ENCODE measurements at regions not wholly inside any gene's neighbourhood (a gene's known extent, or its start where the extent isn't known, plus 50 kb on each side); places are given as distances from the start of the nearest gene placed in this dataset.
A peak's percentile ranks its signal among the peaks of the same experiment; 100 is the strongest.

DNA sequence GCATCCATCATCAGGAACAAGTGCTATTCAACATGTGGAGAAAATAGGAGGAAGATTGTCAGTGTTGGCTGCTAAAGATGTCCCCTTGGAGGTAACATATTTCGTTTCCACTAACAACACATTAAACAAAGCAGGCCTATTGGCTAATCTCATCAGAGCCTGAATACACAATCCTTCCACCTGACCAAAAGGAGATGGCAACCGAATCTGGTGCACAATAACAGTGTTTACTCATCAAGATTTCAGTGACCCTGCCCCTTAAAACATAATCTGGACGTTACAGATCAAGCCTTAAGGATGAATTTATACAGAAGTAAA lies 582.5 kb downstream of the EFNB2 start:
- H3K4me1 Mint-ChIP-seq (ENCODE audit: low read depth, unreplicated experiment) = no peaks in the 10 kb centered on the region
- no peaks in the 10 kb centered on the region for H3K36me3 Mint-ChIP-seq (ENCODE audit: unreplicated experiment)
- H3K9me3 Mint-ChIP-seq (ENCODE audit: unreplicated experiment) = no peaks in the 10 kb centered on the region
- TF ChIP-seq, protein P1, sequence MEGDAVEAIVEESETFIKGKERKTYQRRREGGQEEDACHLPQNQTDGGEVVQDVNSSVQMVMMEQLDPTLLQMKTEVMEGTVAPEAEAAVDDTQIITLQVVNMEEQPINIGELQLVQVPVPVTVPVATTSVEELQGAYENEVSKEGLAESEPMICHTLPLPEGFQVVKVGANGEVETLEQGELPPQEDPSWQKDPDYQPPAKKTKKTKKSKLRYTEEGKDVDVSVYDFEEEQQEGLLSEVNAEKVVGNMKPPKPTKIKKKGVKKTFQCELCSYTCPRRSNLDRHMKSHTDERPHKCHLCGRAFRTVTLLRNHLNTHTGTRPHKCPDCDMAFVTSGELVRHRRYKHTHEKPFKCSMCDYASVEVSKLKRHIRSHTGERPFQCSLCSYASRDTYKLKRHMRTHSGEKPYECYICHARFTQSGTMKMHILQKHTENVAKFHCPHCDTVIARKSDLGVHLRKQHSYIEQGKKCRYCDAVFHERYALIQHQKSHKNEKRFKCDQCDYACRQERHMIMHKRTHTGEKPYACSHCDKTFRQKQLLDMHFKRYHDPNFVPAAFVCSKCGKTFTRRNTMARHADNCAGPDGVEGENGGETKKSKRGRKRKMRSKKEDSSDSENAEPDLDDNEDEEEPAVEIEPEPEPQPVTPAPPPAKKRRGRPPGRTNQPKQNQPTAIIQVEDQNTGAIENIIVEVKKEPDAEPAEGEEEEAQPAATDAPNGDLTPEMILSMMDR (IDR thresholded peaks at IDR 0.05; ENCODE audit: partially characterized antibody, unreplicated experiment) = no peak
- no peak for DNase-seq
- no peak overlapping the region for H3K27ac Mint-ChIP-seq (ENCODE audit: unreplicated experiment)
- no peaks in the 10 kb centered on the region for H3K27me3 Mint-ChIP-seq (ENCODE audit: unreplicated experiment)
- no peak overlapping the region for H3K4me3 Mint-ChIP-seq (ENCODE audit: unreplicated experiment)

DNA sequence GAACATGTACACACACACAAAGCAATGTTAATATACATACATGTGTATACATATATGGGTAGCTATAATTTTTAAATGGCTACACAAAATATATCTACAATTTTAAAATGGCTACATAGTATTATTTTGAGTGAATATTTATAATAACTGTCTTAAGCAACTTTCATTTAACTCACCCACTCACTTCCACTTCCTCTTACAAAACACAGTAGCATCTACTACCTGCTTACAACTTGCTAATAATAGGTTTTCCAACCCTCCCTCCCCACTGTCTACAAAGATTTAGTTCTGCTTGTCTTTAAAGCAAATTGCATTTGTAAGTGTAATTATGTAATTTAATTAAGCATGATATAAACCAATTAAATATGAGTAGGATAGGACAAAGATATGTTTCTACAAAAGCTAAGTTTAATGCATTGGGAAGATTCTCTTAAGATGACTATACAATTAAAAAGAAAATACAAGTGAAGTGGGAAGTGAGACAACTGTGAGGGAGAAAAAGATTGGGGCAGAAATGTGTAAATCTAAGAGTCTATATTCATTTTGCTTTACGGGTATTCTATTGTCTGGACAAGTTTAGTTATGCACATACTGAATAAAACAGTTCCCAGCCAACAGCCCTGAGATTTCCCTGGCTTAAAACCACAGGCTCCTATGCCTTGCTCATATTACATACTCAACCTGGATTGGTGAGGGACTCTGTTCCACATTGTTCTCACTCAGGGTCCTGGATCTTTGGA lies 583.1 kb downstream of the EFNB2 start:
- Mint-ChIP-seq H3K9me3 (ENCODE audit: unreplicated experiment) (no peaks in the 10 kb centered on the region), H3K27me3 (ENCODE audit: unreplicated experiment) (no peaks in the 10 kb centered on the region), H3K27ac (ENCODE audit: unreplicated experiment) (no peak overlapping the region), H3K4me3 (ENCODE audit: unreplicated experiment) (no peak overlapping the region), H3K4me1 (ENCODE audit: low read depth, unreplicated experiment) (no peaks in the 10 kb centered on the region), H3K36me3 (ENCODE audit: unreplicated experiment) (no peaks in the 10 kb centered on the region)
- TF ChIP-seq, protein P1 (IDR thresholded peaks at IDR 0.05; ENCODE audit: partially characterized antibody, unreplicated experiment) = no peak
- DNase-seq = no peak

DNA sequence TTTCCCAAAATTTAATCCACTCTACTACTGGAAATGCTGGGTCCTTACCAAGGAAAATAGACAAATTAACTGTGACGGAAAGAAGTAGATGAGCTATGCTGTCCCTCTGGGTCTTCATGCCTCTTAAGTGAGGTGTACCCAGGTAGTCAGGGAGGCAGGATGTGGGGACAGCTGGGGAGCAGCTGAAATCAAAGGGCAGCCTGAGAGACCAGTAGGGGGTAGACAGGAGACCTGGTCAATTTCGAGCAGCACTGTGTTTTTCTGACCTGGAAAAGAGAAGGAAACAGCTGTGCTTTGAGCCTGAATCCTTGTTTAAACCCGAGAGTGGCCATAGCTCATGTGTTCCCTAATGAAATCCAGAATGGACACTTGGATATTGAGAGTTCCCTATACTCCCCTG lies 587.3 kb downstream of the EFNB2 start:
- Mint-ChIP-seq H3K27ac (ENCODE audit: unreplicated experiment) (no peak overlapping the region), H3K4me1 (ENCODE audit: low read depth, unreplicated experiment) (no peaks in the 10 kb centered on the region), H3K36me3 (ENCODE audit: unreplicated experiment) (peaks cover 5% of the 10 kb centered on the region), H3K9me3 (ENCODE audit: unreplicated experiment) (no peaks in the 10 kb centered on the region), H3K27me3 (ENCODE audit: unreplicated experiment) (no peaks in the 10 kb centered on the region), H3K4me3 (ENCODE audit: unreplicated experiment) (no peak overlapping the region)
- DNase-seq = no peak
- TF ChIP-seq, protein P1 (IDR thresholded peaks at IDR 0.05; ENCODE audit: partially characterized antibody, unreplicated experiment) = no peak

GRCh38 chr13:105940882-105941281 lies 594.6 kb downstream of the EFNB2 start:
- Mint-ChIP-seq H3K27ac (ENCODE audit: unreplicated experiment) (no peak overlapping the region), H3K9me3 (ENCODE audit: unreplicated experiment) (peaks cover 11% of the 10 kb centered on the region), H3K4me1 (ENCODE audit: low read depth, unreplicated experiment) (peaks cover 13% of the 10 kb centered on the region), H3K4me3 (ENCODE audit: unreplicated experiment) (no peak overlapping the region), H3K27me3 (ENCODE audit: unreplicated experiment) (peaks cover 7% of the 10 kb centered on the region), H3K36me3 (ENCODE audit: unreplicated experiment) (peaks cover 5% of the 10 kb centered on the region)
- DNase-seq = no peak
- TF ChIP-seq, protein P1 (IDR thresholded peaks at IDR 0.05; ENCODE audit: partially characterized antibody, unreplicated experiment) = no peak

- H3K9me3 Mint-ChIP-seq (ENCODE audit: unreplicated experiment) = peaks cover 11% of the 10 kb centered on the region
- peak overlapping the region; percentile 56 for H3K4me3 Mint-ChIP-seq (ENCODE audit: unreplicated experiment)
- TF ChIP-seq, protein P1 (IDR thresholded peaks at IDR 0.05; ENCODE audit: partially characterized antibody, unreplicated experiment) = no peak
- no peaks in the 10 kb centered on the region for H3K36me3 Mint-ChIP-seq (ENCODE audit: unreplicated experiment)
- H3K27ac Mint-ChIP-seq (ENCODE audit: unreplicated experiment) = peak overlapping the region; percentile 92
- peaks cover 7% of the 10 kb centered on the region for H3K27me3 Mint-ChIP-seq (ENCODE audit: unreplicated experiment)
- peaks cover 13% of the 10 kb centered on the region for H3K4me1 Mint-ChIP-seq (ENCODE audit: low read depth, unreplicated experiment)
- DNase-seq = peak; percentile 61
These were observed 598.0 kb downstream of the EFNB2 start for GRCh38 chr13:105937451-105937850.
